ENCODE measurements at regions not wholly inside any gene's neighbourhood (a gene's known extent, or its start where the extent isn't known, plus 50 kb on each side); places are given as distances from the start of the nearest gene placed in this dataset.

GRCh38 chr11:70594031-70594430 lies 195.7 kb downstream of the CTTN start:
- TF ChIP-seq CTCF (IDR thresholded peaks at IDR 0.05) (no peak), EZH2phosphoT487 (IDR thresholded peaks at IDR 0.05) (no peak)

Measured in neural progenitor cell (in vitro differentiated cells).